K562 (cell line): ENCODE measurements at regions not wholly inside any gene's neighbourhood (a gene's known extent, or its start where the extent isn't known, plus 50 kb on each side); places are given as distances from the start of the nearest gene placed in this dataset.

ENCODE experiments used
- ATAC-seq: fragments of 200-7000 bp; cut with Tn5 transposase; 3 replicates; pipeline ENCODE4 v1.9.1; 2020; ENCODE audit warnings: moderate library complexity
- BruUV-seq: library from RNA; stranded (reverse); fragments of 400-500 nt; replicated peaks from 2 replicates; lab custom pipeline; 2021; lab: Mats Ljungman, UMichigan
- CTCF ChIA-PET: fragments of 300-600 bp; formaldehyde crosslinking; extraction: SDS; loops from one replicate; lab custom pipeline; 2021; ENCODE audit warnings: low intra/inter-chr PET ratio; lab: Yijun Ruan, JAX
- POLR2A ChIA-PET: fragments of 300-600, 350-650 bp; sonication (Branson Sonifier 250); formaldehyde crosslinking; extraction: SDS; loops from one replicate; lab custom pipeline; 2021; ENCODE audit warnings: antibody characterized with exemption, inconsistent platforms; lab: Yijun Ruan, JAX
- DNase-seq, 4 experiments: peaks; one replicate each; pipeline versions ENCODE4 v3.0.0 to v3.0.0-alpha.2; 2011 to 2018; ENCODE audit warnings: low spot score in 3 of 4, mixed read lengths in 3 of 4; ENCODE audit errors: extremely low read depth in 1 of 4
- FAIRE-seq: peaks from 2 replicates; lab custom pipeline; 2011; peaks lifted over from hg19 to GRCh38; lab: Jason Lieb, UNC
- H2AFZ ChIP-seq: 2 replicates; pipeline ENCODE4 v1.6.0; 2011; ENCODE audit warnings: low read depth, low read length, control low read depth, inconsistent platforms
- H3K27ac ChIP-seq: fragments of 200-600 bp; 3 replicates; pipeline ENCODE4 v1.8.0; 2011; ENCODE audit warnings: low read depth, mild to moderate bottlenecking, control low read depth, inconsistent platforms, low read length, moderate library complexity, mixed read lengths; ENCODE audit errors: extremely low read depth
- H3K27me3 ChIP-seq, 2 experiments: fragments of 300-600 bp in 1 of 2; 2 replicates in 1 of 2; 3 replicates in 1 of 2; pipeline versions ENCODE4 v1.6.0 to v1.8.0; 2011; ENCODE audit warnings: inconsistent platforms in 2 of 2, low read length in 2 of 2, mild to moderate bottlenecking in 1 of 2, mixed read lengths in 1 of 2, moderate library complexity in 1 of 2; ENCODE audit not compliant: control insufficient read depth in 2 of 2, insufficient read depth in 2 of 2
- H3K36me3 ChIP-seq: fragments of 300-600 bp; 3 replicates; pipeline ENCODE4 v1.8.0; 2011; ENCODE audit warnings: mild to moderate bottlenecking, low read length, inconsistent platforms; ENCODE audit not compliant: control insufficient read depth, insufficient read depth
- H3K4me1 ChIP-seq, 2 experiments: fragments of 200-600 bp in 1 of 2; replicated peaks in 1 of 2; 2 replicates in 1 of 2; 3 replicates in 1 of 2; pipeline versions ENCODE4 v1.5.1 to v1.8.0; 2011; ENCODE audit warnings: inconsistent platforms in 2 of 2, low read length in 2 of 2, mild to moderate bottlenecking in 1 of 2, mixed read lengths in 1 of 2, moderate library complexity in 1 of 2; ENCODE audit not compliant: control insufficient read depth in 2 of 2, insufficient read depth in 2 of 2
- H3K4me2 ChIP-seq: 2 replicates; pipeline ENCODE4 v1.6.1; 2011; ENCODE audit warnings: low read length, control low read depth, inconsistent platforms, mixed read lengths; ENCODE audit not compliant: insufficient read depth
- H3K4me3 ChIP-seq: fragments of 200-600 bp; sonication (generic), shearing (Covaris generic); 2 replicates; pipeline ENCODE4 v1.5.1; 2016; ENCODE audit warnings: control low read depth, inconsistent platforms
- H3K79me2 ChIP-seq: fragments of 200-600 bp; 3 replicates; pipeline ENCODE4 v1.8.0; 2011; ENCODE audit warnings: low read length, inconsistent platforms; ENCODE audit not compliant: control insufficient read depth, insufficient read depth
- H3K9ac ChIP-seq, 2 experiments: 2 replicates each; pipeline versions ENCODE4 v1.6.0 to v1.6.1; 2011; ENCODE audit warnings: low read depth in 2 of 2, low read length in 2 of 2, control low read depth in 1 of 2, inconsistent platforms in 1 of 2, mild to moderate bottlenecking in 1 of 2, mixed read lengths in 1 of 2; ENCODE audit not compliant: insufficient read depth in 1 of 2
- H3K9me1 ChIP-seq: one replicate; pipeline ENCODE4 v1.6.0; 2011; ENCODE audit warnings: inconsistent platforms, mild to moderate bottlenecking, low read length, moderate library complexity; ENCODE audit not compliant: control insufficient read depth, insufficient read depth
- H3K9me3 ChIP-seq: replicated peaks from 2 replicates; pipeline ENCODE4 v1.5.1; 2011; ENCODE audit warnings: low read depth, low read length, inconsistent platforms; ENCODE audit not compliant: control insufficient read depth, insufficient read depth
- H4K20me1 ChIP-seq: replicated peaks from 2 replicates; pipeline ENCODE4 v1.6.1; 2011; ENCODE audit warnings: low read length, inconsistent platforms, mixed read lengths; ENCODE audit not compliant: control insufficient read depth, insufficient read depth
- BACH1 ChIP-seq: fragments of 200-800 bp; sonication (Bioruptor generic); IDR thresholded peaks from 2 replicates; pipeline ENCODE4 v1.6.1; 2016; ENCODE audit warnings: missing genetic modification characterization, missing compliant biosample characterization
- HDAC1 ChIP-seq, 2 experiments: fragments of 450-650 bp; IDR thresholded peaks; 2 replicates each; pipeline ENCODE4 v1.6.1; 2016 to 2017; ENCODE audit warnings: inconsistent platforms in 1 of 2, mild to moderate bottlenecking in 1 of 2, moderate library complexity in 1 of 2
- HOXB6 ChIP-seq: fragments of 250-450 bp; sonication (Bioruptor Pico); IDR thresholded peaks from 2 replicates; pipeline ENCODE4 v1.5.1; 2022; ENCODE audit warnings: mild to moderate bottlenecking, borderline replicate concordance
- TCF7 ChIP-seq: sonication (generic); IDR thresholded peaks from 2 replicates; pipeline ENCODE4 v1.6.1; 2016; ENCODE audit warnings: antibody characterized with exemption, borderline replicate concordance
- WGBS: fragments of 100-300 bp; shearing (Covaris generic); methylation state at CpG from one replicate; pipeline ENCODE4 v1.1.6; 2016; ENCODE audit warnings: low coverage, mixed read lengths; ENCODE audit not compliant: insufficient coverage; ENCODE audit errors: missing lambda C conversion rate; 5-methylcytosine and 5-hydroxymethylcytosine counted together
- in situ Hi-C: fragments of 300-500 bp; cut with MboI; formaldehyde crosslinking; loops from 4 replicates; pipeline ENCODE4 v1.15.0; 2018; ENCODE audit warnings: inconsistent platforms, mixed read lengths
- intact Hi-C: fragments of 100-400 bp; cut with micrococcal nuclease; formaldehyde crosslinking; loops from 2 replicates; pipeline ENCODE4 v1.14.2; 2022
- TF ChIP-seq, protein P1 (sequence below): sonication (generic); formaldehyde crosslinking; IDR thresholded peaks from 2 replicates; pipeline ENCODE4 v1.9.0; 2022; ENCODE audit warnings: mild to moderate bottlenecking, missing genetic modification reagents
- TF ChIP-seq, protein P2 (sequence below), 2 experiments: fragments of 450-650 bp in 1 of 2; sonication (generic) in 1 of 2; formaldehyde crosslinking in 1 of 2; IDR thresholded peaks; 2 replicates each; pipeline versions ENCODE4 v1.7.1 to v1.9.0; 2016 to 2022; ENCODE audit warnings: inconsistent platforms in 1 of 2, mild to moderate bottlenecking in 1 of 2, missing genetic modification reagents in 1 of 2

DNA sequence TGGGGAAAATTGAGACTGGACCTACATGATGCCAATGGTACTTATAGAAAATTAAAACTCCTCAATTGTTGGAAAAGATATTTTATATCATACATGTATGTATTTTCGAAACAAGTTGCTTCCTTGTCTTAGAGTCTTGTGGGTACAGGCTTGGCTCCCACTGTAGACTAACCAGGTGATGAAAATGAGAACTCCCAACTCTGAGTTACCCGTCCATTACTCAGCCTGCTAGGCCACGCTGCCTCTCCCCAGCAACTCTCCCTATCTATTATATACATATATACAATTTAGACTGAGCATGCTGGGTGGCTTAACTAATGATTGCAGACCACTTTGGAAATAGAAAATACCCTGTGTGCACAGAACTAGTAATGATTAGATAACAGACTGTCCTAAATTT lies 628.7 kb downstream of the LMO4 start:
- POLR2A ChIA-PET = no interaction called here
- WGBS = 0% methylated on average over 3 of the region's 3 CpGs
- no peak for DNase-seq
- no peak for FAIRE-seq
- no peaks in the 10 kb centered on the region for H3K9me1 ChIP-seq
- in situ Hi-C loops = no loop called here
- H3K27ac ChIP-seq = no peak overlapping the region
- no peaks in the 10 kb centered on the region for H3K27me3 ChIP-seq
- no peak overlapping the region for H3K9ac ChIP-seq
- H2AFZ ChIP-seq = no peak overlapping the region
- no peaks in the 10 kb centered on the region for H4K20me1 ChIP-seq
- no peak for ATAC-seq
- H3K4me3 ChIP-seq = no peak overlapping the region
- H3K36me3 ChIP-seq = no peaks in the 10 kb centered on the region
- no TSS peak for BruUV-seq
- no peaks in the 10 kb centered on the region for H3K4me1 ChIP-seq
- no peaks in the 10 kb centered on the region for H3K9me3 ChIP-seq
- CTCF ChIA-PET = no interaction called here
- TF ChIP-seq HDAC1 (IDR thresholded peaks at IDR 0.05) (no peak), BACH1 (tag) (no peak), TCF7 (no peak), HOXB6 (CRISPR knock-in tag) (no peak)
- TF ChIP-seq, protein P1, sequence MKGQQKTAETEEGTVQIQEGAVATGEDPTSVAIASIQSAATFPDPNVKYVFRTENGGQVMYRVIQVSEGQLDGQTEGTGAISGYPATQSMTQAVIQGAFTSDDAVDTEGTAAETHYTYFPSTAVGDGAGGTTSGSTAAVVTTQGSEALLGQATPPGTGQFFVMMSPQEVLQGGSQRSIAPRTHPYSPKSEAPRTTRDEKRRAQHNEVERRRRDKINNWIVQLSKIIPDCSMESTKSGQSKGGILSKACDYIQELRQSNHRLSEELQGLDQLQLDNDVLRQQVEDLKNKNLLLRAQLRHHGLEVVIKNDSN (CRISPR knock-in tag) = no peak
- TF ChIP-seq, protein P2, sequence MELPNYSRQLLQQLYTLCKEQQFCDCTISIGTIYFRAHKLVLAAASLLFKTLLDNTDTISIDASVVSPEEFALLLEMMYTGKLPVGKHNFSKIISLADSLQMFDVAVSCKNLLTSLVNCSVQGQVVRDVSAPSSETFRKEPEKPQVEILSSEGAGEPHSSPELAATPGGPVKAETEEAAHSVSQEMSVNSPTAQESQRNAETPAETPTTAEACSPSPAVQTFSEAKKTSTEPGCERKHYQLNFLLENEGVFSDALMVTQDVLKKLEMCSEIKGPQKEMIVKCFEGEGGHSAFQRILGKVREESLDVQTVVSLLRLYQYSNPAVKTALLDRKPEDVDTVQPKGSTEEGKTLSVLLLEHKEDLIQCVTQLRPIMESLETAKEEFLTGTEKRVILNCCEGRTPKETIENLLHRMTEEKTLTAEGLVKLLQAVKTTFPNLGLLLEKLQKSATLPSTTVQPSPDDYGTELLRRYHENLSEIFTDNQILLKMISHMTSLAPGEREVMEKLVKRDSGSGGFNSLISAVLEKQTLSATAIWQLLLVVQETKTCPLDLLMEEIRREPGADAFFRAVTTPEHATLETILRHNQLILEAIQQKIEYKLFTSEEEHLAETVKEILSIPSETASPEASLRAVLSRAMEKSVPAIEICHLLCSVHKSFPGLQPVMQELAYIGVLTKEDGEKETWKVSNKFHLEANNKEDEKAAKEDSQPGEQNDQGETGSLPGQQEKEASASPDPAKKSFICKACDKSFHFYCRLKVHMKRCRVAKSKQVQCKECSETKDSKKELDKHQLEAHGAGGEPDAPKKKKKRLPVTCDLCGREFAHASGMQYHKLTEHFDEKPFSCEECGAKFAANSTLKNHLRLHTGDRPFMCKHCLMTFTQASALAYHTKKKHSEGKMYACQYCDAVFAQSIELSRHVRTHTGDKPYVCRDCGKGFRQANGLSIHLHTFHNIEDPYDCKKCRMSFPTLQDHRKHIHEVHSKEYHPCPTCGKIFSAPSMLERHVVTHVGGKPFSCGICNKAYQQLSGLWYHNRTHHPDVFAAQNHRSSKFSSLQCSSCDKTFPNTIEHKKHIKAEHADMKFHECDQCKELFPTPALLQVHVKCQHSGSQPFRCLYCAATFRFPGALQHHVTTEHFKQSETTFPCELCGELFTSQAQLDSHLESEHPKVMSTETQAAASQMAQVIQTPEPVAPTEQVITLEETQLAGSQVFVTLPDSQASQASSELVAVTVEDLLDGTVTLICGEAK (IDR thresholded peaks at IDR 0.05) = no peak
- TF ChIP-seq, protein P2 (CRISPR knock-in tag; IDR thresholded peaks at IDR 0.05) = no peak
- TF ChIP-seq, all 486 proteins: peak for 0
- intact Hi-C loops = loop anchor here (10.0 kb wide), 1 partner anchor 463 kb away; no protein-coding TSS in a partner anchor
- Histone ChIP-seq H3K79me2 (no peaks in the 10 kb centered on the region), H3K4me2 (no peak overlapping the region)
